T-helper 2 cell treated with Interferon-gamma antibody and Interleukin-4, amounts not matched to agents 100 ng/mL and 5 ng/mL, for 36 hours (primary cell): ENCODE measurements at regions not wholly inside any gene's neighbourhood (a gene's known extent, or its start where the extent isn't known, plus 50 kb on each side); places are given as distances from the start of the nearest gene placed in this dataset.

Experiments
- intact Hi-C: fragments of 100-400 bp; cut with micrococcal nuclease; formaldehyde crosslinking; loops from one replicate; pipeline ENCODE4 v1.15.1; 2023

DNA sequence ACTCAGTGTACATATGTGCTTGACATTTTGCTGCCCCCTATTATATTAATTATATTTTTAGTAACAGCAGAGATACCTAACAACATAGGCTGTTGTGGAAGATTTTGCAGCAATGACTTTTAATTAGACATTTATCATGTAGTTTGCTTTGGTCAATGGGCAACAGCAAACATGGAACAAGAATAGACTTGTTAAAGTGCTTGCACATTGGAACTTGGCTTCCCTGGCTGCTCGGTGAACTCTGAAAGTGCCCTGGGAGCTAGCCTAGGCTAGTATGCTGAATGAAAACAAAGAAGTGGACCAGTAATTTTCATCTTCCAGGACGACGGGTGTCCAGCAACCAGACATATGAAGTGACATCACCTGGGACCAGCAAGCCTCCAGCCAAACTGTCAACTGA, 1157.1 kb downstream of the ARAP2 start:
- intact Hi-C loops = no loop called here

GRCh38 chr4:35100932-35101331, 1143.4 kb downstream of the ARAP2 start:
- intact Hi-C loops = no loop called here

- intact Hi-C loops = no loop called here
Measured at GRCh38 chr4:35102066-35102465, 1142.2 kb downstream of the ARAP2 start.

- intact Hi-C loops = no loop called here
Measured at GRCh38 chr4:35105486-35105885, 1138.8 kb downstream of the ARAP2 start.

DNA sequence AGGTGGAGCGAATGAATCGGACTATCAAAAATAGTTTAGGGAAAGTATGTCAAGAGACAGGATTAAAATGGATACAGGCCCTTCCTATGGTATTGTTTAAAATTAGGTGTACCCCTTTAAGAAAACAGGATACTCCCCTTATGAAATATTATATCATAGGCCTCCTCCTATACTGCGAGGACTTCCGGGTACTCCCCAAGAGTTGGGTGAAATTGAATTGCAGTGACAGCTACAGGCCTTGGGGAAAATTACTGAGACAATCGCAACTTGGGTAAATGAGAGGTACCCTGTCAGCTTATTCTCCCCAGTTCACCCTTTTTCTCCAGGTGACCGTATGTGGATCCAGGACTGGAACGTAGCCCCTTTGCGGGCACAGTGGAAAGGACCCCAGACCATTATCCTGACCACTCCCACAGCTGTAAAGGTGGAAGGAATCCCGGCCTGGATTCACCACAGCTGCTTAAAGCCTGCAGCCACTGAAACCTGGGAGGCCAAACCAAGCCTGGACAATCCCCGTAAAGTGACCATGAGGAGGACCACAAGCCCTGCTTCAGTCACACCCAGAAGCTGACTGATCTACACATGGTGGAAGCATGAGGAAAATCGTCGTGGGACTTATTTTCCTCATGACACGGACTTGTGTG, 1138.1 kb downstream of the ARAP2 start:
- intact Hi-C loops = no loop called here

- intact Hi-C loops = no loop called here
Measured at GRCh38 chr4:35124106-35124505, 1120.2 kb downstream of the ARAP2 start.

GRCh38 chr4:35125995-35126712, 1118.2 kb downstream of the ARAP2 start:
- intact Hi-C loops = no loop called here

DNA sequence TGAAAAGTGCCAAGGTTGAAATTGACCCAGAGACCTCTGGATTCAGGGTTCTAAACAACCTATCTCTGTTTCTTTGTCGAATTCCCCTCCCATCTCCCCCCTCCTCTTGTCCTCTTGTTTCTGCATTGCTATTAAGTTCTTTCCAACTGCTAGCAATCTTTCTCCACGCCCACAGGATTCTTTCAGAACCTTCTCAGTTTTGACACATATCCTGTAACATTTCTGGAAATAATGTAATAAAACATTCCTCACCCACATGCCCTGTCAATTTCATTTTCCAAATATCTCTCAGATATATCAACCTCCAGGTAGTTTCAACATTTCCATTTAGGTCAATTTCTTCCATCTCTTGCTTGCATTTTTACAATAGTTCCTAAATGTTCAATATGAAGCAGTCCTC, 1105.9 kb downstream of the ARAP2 start:
- intact Hi-C loops = no loop called here

- intact Hi-C loops = no loop called here
Measured at GRCh38 chr4:35147761-35148160, 1096.6 kb downstream of the ARAP2 start.

GRCh38 chr4:35151816-35152572, 1092.3 kb downstream of the ARAP2 start:
- intact Hi-C loops = no loop called here

GRCh38 chr4:35163168-35163567, 1081.1 kb downstream of the ARAP2 start:
- intact Hi-C loops = no loop called here

DNA sequence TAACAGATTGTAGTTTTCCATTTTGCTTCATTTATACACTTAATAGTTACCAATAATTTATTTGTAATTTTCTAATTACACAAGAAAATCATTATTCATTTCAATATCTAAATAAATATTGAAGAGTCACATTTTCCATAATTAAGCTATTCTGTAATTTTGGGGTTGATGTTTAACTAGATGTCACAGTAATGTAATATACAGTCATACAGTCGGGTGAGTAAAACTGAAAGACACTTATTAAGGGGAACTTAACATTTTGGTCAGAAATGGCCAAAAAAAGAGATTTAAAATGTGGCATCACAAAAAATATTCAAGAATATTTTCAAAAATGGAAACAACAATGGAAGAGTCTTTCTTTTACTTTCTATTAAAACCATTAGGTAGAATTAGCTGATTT, 1080.3 kb downstream of the ARAP2 start:
- intact Hi-C loops = no loop called here

- intact Hi-C loops = no loop called here
Measured at GRCh38 chr4:35166466-35166865, 1077.8 kb downstream of the ARAP2 start.

DNA sequence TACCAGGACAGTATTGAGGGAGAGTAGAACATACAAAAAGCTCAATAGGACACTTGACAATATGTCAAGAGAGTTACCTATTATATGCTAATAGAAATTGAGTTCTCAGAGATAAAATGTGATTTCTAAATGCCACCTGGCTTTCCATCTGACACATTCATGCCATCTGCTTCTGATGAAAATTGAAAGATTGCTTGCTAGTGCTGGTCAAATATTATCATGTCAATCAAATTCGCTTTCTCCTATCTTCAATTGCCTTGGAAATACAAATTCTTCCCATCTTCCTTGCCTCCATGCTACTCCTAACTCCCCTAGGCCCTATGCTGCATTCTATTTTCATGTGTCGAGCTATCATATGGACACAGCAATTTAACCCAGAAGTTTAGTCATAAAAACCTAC, 1076.9 kb downstream of the ARAP2 start:
- intact Hi-C loops = no loop called here

- intact Hi-C loops = no loop called here
Measured at GRCh38 chr4:35175487-35175886, 1068.8 kb downstream of the ARAP2 start.

DNA sequence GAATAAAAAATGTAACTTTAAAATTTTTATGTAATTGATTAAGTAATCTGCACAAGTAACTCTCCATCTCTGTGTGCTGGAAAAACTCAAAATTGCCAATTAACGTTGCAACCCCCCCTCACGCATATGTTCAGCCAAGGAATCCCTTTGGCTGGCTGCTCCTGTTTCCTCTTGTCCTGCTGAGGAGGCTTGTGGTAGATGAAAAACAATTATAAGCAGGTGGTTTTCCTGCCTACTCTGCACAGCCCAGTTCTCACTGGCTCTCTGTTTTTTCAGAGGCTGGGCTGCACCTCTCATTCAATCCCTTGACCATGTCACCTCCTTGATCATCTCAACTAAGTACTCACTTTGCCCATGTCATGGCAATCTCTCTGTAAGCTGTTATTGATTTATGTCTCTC, 1068.4 kb downstream of the ARAP2 start:
- intact Hi-C loops = no loop called here

GRCh38 chr4:35182451-35182850, 1061.9 kb downstream of the ARAP2 start:
- intact Hi-C loops = no loop called here

GRCh38 chr4:35189988-35190613, 1054.2 kb downstream of the ARAP2 start:
- intact Hi-C loops = no loop called here

GRCh38 chr4:35201403-35201802, 1042.9 kb downstream of the ARAP2 start:
- intact Hi-C loops = no loop called here

- intact Hi-C loops = no loop called here
Measured at GRCh38 chr4:35216636-35217035, 1027.7 kb downstream of the ARAP2 start.

- intact Hi-C loops = no loop called here
Measured at GRCh38 chr4:35217331-35217730, 1027.0 kb downstream of the ARAP2 start.

DNA sequence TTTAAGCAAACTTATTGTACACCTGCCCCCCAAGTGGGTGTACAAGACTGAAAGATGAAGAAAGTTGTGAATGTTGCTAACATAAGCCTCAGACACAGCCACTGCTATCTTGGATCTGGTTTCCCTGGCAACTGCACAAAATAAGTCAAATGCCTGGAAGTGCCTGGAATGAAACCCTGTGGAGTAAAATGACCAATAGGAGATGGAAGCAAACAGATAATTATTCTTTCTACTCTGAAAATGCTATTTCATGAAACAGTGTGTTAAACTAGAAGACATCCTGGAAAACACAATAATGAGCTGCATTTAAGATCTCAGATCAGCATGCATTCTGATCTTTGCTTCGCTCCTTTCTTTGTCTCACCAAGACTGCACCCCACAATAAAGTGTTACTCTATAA, 1016.0 kb downstream of the ARAP2 start:
- intact Hi-C loops = no loop called here
